Mucosa of stomach (tissue), 1 donor: ENCODE measurements at regions not wholly inside any gene's neighbourhood (a gene's known extent, or its start where the extent isn't known, plus 50 kb on each side); places are given as distances from the start of the nearest gene placed in this dataset.

Source experiments
- H3K27me3 ChIP-seq: one replicate; pipeline ENCODE4 v1.7.0; 2013; ENCODE audit warnings: mild to moderate bottlenecking, low read length; ENCODE audit not compliant: control insufficient read depth, insufficient read depth
- H3K36me3 ChIP-seq: one replicate; pipeline ENCODE4 v1.7.0; 2013; ENCODE audit warnings: low read length; ENCODE audit not compliant: control insufficient read depth, insufficient read depth
- H3K4me1 ChIP-seq: one replicate; pipeline ENCODE4 v1.7.0; 2013; ENCODE audit warnings: mild to moderate bottlenecking, low read length; ENCODE audit not compliant: control insufficient read depth, insufficient read depth
- H3K4me3 ChIP-seq: one replicate; pipeline ENCODE4 v1.7.0; 2013; ENCODE audit warnings: low read length
- H3K9ac ChIP-seq: one replicate; pipeline ENCODE4 v1.7.0; 2013; ENCODE audit warnings: mild to moderate bottlenecking, low read length, moderate library complexity
- H3K9me3 ChIP-seq: one replicate; pipeline ENCODE4 v1.7.0; 2013; ENCODE audit warnings: mild to moderate bottlenecking, low read length, moderate library complexity; ENCODE audit not compliant: control insufficient read depth
- donor health status: Pancreatic carcinoma.

- H3K27me3 ChIP-seq, result no peaks in the 10 kb centered on the region
- no peak overlapping the region for H3K9ac ChIP-seq
- no peaks in the 10 kb centered on the region for H3K9me3 ChIP-seq
- H3K4me3 ChIP-seq, result no peak overlapping the region
- H3K4me1 ChIP-seq, result peaks cover 20% of the 10 kb centered on the region
- H3K36me3 ChIP-seq, result no peaks in the 10 kb centered on the region
Measured at GRCh38 chr1:202067188-202067974, 55.3 kb upstream of the GPR37L1 start.

GRCh38 chr1:202068596-202068995, 54.1 kb upstream of the GPR37L1 start:
- H3K36me3 ChIP-seq, result no peaks in the 10 kb centered on the region
- no peaks in the 10 kb centered on the region for H3K27me3 ChIP-seq
- no peak overlapping the region for H3K4me3 ChIP-seq
- H3K4me1 ChIP-seq, result peaks cover 32% of the 10 kb centered on the region
- no peak overlapping the region for H3K9ac ChIP-seq
- H3K9me3 ChIP-seq, result no peaks in the 10 kb centered on the region

- no peak overlapping the region for H3K4me3 ChIP-seq
- H3K9me3 ChIP-seq, result no peaks in the 10 kb centered on the region
- no peaks in the 10 kb centered on the region for H3K36me3 ChIP-seq
- no peaks in the 10 kb centered on the region for H3K27me3 ChIP-seq
- peaks cover 29% of the 10 kb centered on the region for H3K4me1 ChIP-seq
- H3K9ac ChIP-seq, result no peak overlapping the region
Measured at GRCh38 chr1:202069662-202070061, 53.1 kb upstream of the GPR37L1 start.

GRCh38 chr1:202072211-202072765, 50.4 kb upstream of the GPR37L1 start:
- Histone ChIP-seq H3K9ac (no peak overlapping the region), H3K4me1 (peaks cover 54% of the 10 kb centered on the region), H3K9me3 (no peaks in the 10 kb centered on the region), H3K4me3 (no peak overlapping the region), H3K36me3 (no peaks in the 10 kb centered on the region), H3K27me3 (no peaks in the 10 kb centered on the region)
